Body of pancreas (tissue), 4 donors: ENCODE measurements at regions not wholly inside any gene's neighbourhood (a gene's known extent, or its start where the extent isn't known, plus 50 kb on each side); places are given as distances from the start of the nearest gene placed in this dataset.

ENCODE experiments used
- CTCF ChIP-seq, 7 experiments: fragments of 450-650 bp in 4 of 7; fragments of 200-600 bp in 3 of 7; sonication (generic) in 3 of 7; IDR thresholded peaks; one replicate each; pipeline ENCODE4 v1.5.1; 2016 to 2019; ENCODE audit warnings: antibody characterized with exemption in 7 of 7
- POLR2A ChIP-seq, 3 donors: fragments of 450-650 bp; IDR thresholded peaks; one replicate each; pipeline ENCODE4 v1.6.1; 2016; ENCODE audit warnings: antibody characterized with exemption in 3 of 3, mild to moderate bottlenecking in 2 of 3

- TF ChIP-seq CTCF (IDR thresholded peaks at IDR 0.05) = no peak
- no peak for TF ChIP-seq POLR2A (IDR thresholded peaks at IDR 0.05)
Observed at GRCh38 chr20:63112491-63113219, 103.3 kb downstream of the YTHDF1 start.
